DMS53 (cell line): ENCODE measurements at regions not wholly inside any gene's neighbourhood (a gene's known extent, or its start where the extent isn't known, plus 50 kb on each side); places are given as distances from the start of the nearest gene placed in this dataset.
"Not testable (repeated sequence)": the region's sequence is repeated elsewhere in the genome, so short reads cannot be mapped to it uniquely, and the experiment has no call there.

ENCODE experiments used
- DNase-seq: peaks from one replicate; lab custom pipeline; 2025; lab: John Stamatoyannopoulos, UW

DNA sequence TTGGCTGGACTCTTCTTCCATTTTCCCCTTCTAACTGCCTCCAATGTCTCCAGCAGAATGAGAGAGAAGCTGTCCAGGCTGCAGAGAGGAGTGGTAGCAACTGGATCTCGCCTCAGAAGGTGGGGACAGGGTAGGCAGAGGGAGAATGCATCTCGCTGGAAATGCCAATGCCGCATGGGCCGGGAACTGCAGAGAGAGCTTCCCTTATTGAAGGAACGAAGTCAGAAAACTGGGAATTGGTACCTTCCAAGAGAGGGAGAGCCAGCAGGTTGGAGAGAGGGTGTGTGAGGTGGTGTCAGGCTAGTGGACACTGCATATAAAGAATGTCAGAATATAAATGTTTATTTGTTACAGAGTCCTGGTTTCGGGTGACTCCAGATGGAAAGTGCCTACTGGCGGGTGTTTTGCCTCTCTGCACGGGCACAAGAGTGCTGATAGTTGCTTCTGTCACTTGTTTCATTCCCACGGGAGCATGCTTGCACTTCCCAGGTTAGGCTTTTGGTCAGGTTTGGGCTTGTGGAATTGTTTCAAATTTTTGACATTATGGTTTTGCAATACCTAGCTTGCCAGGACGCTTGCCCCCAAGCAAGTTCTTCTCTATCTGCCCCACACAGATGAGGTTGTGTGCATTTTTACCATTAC is 156.8 kb upstream of the STS start:
- DNase-seq: no peak

DNA sequence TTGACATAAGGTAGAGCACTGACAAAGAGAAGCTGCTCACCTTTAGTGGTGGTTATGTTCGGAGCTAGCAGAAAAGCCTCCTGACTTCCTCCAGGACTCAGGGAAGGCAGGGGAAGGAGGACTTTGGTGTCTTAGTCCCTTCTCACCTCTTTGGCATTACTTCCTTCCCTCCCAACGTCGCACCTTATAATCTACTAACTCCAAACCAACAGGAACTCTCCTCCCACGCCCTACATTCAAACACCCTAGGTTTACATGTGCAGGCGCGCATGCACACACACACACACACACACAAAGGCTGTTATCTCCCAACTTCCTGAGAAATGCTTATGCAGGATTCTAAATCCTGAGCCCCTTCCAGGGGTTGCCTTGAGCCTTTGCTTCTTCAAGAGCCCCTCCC is 157.7 kb upstream of the STS start:
- DNase-seq: no peak

DNA sequence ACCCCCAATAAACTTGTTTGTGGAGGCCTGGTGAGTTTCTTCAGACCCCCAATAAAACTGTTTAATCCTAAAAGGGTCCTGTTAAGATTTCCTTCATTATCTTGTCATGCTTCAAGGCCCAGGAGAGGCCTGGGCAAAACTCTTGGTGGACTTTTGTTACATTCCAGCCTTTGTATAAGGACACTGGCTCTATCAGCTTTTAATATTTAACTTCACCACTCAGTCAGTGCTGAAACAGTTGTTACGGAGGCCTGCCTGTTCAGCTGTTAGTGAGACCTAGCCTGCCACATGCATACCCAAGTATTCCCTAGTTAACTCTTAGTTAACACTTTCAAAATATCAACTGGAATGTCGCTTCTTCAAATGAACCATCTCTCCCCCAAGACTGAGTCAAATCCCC is 158.8 kb upstream of the STS start:
- DNase-seq: not testable (repeated sequence)

DNA sequence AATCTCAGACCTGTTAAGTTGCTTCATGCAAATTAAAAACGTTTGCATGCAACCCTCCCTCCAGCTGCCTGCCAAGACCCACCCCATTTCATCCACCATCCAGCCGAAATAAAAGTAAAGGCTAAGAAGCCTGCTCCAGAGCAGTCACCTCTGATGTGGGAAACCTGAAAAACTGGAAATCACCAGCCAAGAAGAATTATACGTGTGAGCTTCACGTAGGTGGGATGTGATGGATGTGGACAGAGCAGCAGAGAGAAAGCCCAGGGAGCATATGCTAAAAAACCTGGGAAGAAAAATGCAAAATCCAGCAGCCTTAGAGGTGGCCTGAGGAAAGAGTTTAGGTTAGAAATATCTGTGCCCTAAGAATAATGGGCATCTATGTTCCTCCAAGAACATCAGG is 160.6 kb upstream of the STS start:
- DNase-seq: no peak

DNA sequence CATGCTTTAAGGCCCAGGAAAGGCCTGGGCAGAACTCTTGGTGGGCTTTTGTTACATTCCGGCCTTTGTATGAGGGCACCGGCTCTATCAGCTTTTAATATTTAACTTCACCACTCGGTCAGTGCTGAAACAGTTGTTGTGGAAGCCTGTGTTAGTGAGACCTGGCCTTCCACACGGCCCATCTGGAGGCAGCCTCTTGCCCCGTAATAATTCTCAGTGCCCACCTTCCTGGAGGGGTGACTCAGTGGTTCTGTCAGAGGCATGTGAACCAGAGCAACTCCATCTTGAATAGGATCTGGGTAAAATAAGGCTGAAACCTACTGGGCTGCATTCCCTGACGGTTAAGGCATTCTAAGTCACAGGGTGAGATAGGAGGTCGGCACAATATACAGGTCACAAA is 162.0 kb upstream of the STS start:
- no peak for DNase-seq

DNA sequence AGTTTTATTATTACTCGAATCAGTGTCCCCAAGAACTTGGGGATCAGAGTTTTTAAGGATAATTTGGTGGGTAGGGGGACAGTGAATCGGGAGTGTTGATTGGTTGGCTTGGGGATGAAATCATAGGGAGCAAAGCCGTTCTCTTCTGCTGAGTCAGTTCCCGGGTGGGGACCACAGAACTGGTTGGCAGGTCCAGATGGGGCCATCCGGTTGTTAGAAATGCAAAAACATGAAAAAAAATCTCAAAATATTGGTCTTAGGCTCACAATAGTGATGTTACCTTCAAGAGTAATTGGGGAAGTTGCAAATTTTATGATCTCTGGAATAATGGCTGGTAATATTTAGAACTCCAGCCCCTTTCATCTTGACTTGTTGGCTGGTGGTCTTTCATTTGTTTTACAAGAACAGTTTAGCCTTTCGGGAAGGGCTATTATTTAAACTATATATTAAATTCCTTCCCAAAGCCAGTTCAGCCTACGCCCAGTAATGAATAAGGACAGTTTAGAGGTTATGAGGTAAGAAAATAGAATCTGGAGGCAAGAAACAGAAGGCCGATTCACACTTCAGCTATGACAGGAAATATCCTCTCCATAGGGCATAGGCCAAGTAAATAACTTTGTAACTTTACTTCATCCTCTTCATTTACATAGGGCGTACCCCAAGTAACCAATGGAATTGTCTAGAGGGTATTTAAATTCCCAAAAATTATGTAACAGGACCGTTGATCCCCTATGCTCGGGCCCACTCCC is 164.1 kb upstream of the STS start:
- DNase-seq: no peak

DNA sequence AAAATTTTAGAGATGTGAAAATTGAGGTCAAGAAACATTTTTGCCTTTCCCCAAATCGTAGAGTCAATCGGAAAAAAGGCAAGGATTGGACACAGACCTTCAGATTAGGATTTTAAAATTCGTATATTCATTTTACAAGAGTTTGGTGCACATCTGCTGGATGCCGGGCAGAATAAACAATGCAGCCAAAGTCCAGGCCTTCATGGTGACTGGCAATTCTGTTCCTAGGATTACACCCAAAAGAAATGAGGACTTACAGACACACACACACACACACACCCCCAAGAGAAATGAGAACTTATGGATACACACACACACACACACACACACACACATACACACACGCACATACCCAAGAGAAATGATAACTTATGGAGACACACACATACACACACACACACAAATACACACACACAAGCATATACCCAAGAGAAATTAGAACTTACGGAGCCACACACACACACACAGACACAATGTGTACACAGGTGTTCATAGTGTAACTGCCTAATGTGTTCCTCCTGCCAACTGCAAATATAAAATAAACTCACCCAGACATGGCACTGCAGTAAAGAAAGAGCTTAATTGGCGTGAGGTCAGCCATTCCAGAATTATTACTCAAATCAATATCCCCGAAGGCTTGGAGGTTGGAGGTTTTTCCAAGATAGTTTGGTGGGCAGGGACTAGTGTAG is 165.7 kb upstream of the STS start:
- no peak for DNase-seq

DNA sequence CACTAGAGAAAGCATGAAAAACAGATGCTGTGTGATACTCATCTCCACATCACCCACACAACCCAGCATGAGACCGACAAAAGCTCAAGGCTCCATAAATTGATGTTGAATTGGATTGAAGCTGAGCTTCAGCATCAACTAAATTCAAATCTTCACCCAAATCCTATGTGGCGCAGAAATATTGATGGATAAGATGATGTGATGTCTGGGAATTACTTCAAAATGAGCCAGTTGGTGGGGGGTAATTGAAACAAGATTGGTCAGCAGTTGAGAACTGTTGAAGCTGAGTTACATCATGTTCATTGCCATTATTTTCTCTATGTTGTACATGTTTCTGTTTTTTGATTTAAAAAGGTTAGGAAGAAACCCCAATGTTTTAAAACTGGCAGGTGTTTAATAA is 166.5 kb upstream of the STS start:
- DNase-seq: no peak

DNA sequence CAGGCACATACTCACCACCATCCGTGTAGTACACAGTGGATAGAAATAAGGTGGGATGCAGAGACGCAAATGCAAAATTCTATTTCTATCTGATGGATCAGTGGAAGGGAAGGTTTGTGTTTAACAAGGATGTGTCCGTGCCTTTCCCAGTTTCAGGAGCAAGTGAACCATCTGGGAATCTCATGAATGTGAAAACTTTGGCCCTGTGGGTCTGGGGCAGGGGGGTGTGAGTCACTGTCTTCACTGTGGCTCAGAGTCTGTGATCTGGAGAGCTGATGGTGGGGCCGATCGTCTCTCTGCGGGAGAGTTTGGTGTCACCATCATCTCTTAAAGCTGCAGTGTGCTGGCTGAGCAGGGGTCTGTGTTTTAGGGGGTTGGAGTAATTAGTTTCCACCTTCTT is 179.3 kb upstream of the STS start:
- DNase-seq: no peak

DNA sequence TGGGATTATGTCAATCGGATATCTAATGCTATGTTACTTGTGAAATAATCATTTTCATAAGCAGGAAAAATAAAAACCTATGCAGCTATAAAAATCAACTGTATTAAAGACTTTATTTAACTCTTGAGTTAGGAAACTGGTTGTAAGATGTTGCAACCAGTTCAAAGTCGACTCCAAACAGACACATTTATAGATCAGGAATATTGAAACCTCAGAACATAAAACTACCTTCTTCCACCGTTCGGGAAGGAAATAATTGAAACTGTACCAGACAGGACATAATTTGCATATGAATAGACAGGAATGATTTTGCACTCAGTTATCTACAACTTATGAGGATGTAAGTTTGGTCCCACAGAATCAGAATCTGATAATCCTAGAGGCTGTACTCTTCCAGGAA is 181.8 kb upstream of the STS start:
- no peak for DNase-seq

DNA sequence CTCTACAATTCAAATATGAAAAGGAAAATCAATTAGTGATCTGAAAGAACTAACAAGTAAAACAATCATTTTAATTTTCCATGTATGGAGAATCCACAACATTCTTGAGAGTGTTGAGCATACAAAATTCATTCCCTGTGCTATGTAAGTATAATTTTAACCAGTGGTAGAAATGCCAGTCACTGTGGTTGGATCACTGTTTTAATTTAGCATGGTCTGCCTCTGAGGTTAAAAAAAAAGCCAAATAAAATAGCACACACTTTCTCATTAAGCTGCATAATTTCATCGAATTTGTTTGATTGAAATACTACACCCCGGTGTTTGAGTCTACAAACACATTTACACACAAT is 185.5 kb upstream of the STS start:
- no peak for DNase-seq

DNA sequence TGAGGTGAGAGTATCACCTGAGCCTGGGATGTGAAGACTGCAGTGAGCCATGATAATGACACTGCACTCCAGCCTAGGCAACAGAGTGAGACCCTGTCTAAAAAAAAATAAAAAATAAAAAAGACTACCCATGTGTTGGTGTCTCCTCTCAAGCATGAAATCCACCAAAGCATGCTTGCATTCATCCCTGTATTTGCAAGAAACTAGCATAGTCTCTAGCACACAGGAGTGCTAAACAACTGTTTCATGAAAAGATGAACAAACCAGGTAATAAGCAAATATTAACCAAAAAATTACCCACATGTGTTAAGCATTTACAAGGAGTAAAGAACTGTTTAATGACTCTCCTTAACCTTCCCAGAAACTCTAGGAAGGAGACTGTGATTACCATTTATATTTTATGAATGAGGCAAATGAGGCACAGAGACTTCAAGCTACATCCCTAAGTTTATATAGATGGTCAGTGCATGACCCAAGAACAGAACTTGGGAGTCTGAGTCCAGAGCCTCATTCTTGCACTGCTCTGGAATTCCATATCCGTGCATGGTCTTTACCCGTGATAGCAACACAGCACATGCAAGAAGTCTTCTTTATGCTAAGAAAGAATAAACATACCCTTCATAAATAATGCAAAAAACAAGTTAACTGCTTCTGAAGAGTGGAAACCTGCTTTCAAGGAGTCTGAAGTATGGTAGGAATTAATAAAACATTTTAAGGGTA is 186.1 kb upstream of the STS start:
- DNase-seq: no peak

DNA sequence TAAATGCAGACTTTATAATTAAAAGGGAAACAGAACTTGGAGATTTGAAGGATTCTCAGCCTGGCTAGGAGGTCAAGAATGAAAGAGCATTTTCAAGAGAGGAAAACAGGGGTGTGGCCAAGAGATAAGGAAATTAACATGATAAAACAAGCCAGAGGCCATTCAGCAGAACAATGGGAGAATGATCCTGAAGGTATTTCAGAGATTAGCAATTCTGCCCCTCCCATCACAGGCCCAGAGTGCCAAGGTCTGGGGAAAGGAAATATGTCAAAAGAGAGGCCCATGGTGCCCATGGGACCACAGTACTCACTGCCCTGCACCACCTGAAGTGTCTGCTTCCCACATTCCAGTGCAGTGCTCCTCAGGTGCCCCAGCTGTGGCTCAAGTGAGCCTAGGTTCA is 188.5 kb upstream of the STS start:
- no peak for DNase-seq

DNA sequence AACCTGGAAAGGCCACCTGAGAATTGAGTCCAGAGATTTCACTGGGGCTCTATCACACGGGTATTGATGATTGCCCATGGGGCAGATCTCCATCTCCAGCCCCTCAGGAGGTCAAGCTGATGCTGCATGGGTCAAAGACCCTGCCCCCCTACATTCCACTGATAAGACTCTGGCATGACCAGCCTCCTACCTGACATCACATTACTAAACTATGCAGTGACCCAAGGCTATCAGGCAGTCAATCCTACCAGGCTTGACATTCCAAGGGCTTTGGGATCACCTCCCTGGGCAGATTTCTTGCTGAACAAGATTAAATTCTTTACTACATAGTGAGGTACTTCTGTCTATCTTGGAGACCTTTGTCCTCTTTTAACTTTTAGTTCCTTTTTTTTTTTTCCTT is 192.7 kb upstream of the STS start:
- DNase-seq: no peak

DNA sequence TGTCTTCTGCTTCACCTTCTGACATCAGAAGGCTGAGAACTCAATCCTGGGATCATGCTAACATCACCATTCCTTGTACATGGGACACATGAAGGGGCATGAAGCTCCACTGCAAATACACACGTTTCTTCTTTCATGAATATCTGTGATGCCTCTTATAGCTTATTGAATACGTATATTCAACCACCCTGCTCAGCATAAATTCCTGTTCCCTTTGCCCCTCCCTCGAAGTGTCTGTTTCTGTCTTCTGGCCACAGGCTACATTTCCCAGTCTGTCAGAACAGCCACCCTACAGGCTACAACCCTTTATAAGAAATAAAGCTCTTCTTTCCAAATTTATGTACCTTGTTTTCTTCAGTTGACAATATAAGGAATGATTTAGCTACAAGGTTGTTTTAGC is 201.3 kb upstream of the STS start:
- no peak for DNase-seq

DNA sequence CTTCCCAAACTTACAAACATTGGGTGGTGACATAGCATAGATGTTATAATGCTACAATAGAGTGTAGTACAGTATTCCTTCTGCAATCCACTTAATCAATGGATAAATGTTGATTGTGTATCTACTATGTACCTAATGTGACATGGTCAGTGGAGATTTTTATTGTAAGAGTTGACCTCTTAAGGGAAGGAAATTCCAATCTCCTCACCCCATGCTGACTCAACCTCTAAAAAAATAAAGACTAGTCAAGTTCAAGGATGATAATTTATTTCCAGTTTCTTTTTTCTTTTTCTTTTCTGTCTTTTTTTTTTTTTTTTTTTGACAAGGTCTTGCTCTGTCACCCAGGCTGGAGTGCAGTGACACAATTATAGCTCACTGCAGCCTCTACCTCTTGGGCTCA is 206.5 kb upstream of the STS start:
- no peak for DNase-seq

DNA sequence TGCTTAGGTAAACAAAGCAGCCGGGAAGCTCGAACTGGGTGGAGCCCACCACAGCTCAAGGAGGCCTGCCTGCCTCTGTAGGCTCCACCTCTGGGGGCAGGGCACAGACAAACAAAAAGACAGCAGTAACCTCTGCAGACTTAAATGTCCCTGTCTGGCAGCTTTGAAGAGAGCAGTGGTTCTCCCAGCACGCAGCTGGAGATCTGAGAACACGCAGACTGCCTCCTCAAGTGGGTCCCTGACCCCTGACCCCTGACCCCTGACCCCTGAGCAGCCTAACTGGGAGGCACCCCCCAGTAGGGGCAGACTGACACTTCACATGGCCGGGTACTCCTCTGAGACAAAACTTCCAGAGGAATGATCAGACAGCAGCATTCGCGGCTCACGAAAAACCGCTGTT is 214.6 kb upstream of the STS start:
- DNase-seq: not testable (repeated sequence)

DNA sequence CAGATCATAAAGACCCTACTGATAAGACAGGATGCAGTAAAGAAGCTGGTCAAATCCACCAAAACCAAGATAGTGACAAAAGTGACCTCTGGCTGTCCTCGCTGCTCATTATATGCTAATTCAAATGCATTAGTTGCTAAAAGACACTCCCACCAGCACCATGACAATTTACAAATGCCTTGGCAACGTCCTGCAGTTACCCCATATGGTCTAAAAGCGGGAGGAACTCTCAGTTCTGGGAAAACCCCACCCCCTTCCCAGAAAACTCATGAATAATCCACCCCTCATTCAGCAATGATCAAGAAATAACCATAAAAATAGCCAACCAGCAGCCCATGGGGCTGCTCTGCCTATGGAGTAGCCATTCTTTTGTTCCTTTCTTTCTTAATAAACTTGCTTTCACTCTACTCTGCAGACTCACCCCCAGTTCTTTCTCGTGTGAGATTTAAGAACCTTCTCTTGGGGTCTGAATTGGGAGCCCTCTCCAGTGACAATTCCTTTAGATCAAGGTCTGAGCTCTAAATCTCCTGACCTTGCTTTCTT is 217.1 kb upstream of the STS start:
- no peak for DNase-seq

DNA sequence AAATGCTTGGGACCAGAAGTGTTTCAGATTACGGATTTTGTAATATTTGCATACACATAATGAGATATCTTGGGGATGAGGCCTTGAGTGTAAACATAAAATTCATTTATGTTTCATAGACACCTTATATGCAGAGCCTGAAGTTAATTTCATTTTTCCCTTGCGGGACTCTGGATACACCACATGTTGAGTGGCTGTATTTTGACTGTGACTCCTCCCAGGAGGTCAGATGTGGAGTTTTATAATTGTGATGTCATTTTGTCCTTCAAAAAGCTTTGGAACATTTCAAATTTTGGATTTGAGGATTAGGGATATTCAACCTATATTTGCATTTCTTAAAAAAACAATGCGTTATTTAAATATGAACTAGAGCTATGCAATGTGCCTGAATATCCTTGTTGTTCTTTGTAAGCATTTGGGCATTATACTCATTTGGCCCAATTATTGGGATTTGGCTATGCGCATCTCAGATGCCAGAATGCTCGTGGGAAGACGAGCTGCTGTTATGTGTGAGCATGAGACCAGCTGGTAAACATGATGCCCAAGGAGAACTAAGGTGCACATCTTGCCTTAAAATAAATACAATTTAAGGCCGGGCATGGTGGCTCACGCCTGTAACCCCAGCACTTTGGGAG is 223.0 kb upstream of the STS start:
- DNase-seq: no peak

DNA sequence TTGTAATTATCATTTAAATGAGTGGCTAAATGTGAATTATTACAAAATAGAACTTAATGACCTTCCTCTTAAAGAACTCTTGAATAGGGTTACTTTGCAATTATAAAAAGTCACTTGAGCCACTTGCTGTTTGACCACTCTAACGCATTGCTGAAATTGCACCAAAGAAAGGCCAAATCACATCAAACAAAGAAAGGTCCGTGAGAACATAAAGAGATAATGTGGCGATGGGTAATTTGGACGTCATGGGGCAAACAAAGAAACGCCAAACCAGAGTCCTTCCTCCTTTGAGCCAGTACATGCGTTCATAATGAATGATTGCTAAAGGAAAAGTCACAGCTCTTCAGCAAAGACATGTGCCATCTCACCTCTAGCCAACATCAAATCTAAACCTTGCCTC is 229.8 kb upstream of the STS start:
- no peak for DNase-seq

DNA sequence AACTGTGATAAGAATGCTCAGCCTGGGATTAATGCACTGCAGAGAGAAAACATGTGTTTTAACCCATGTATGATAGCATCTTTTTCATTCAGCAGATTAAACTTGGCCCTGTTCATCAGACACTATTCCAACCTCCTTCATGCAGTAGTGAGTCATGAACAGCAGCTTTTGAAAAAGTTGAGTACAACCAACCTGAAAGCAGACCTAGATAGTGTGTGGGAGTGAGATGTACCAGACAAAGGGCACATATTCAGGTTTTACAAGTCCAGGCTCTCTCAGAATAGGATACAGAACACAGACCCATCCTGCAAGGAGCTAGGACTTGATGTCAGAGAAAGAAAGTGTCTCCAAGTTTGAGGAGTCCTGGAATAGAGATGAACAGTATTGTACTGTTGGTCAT is 237.3 kb upstream of the STS start:
- no peak for DNase-seq

DNA sequence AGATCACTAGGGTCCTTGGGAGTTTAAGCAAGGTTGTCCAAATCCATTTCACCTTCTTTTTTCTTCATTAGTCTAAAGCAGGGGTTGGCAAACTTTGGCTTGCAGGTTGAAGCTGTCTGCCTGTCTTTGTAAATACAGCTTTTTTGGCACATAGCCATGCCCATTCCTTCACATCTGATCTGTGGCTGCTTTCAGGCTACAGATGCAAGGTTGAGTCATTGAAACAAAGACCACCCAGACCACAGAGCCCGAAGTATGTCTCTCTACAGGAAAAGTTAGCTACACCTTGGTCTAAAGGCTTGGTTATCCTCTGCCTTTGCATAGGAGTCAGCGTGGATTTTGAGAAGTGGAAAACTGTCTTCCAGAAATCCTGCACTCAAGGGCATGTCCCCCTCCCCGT is 238.1 kb upstream of the STS start:
- no peak for DNase-seq
